ENCODE measurements at regions not wholly inside any gene's neighbourhood (a gene's known extent, or its start where the extent isn't known, plus 50 kb on each side); places are given as distances from the start of the nearest gene placed in this dataset.

DNA sequence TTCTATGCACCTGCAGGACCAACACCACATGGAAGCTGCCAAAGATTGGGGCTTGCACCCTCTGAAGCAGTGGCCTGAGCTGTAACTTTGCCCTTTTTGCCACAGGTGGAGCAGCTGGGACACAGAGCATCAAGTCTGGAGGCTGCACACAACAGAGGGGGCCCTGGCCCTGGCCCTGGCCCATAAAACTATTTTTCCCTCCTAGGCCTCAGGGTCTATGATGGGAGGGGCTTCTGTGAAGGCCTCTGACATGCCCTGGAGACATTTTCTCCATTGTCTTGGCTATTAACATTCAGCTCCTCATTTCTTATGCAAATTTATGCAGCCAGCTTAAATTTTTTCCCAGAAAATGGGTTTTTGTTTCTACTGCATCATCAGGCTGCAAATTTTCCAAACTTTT, 335.5 kb downstream of the ARPP21 start:
- no peak for DNase-seq
- TF ChIP-seq, protein P1, sequence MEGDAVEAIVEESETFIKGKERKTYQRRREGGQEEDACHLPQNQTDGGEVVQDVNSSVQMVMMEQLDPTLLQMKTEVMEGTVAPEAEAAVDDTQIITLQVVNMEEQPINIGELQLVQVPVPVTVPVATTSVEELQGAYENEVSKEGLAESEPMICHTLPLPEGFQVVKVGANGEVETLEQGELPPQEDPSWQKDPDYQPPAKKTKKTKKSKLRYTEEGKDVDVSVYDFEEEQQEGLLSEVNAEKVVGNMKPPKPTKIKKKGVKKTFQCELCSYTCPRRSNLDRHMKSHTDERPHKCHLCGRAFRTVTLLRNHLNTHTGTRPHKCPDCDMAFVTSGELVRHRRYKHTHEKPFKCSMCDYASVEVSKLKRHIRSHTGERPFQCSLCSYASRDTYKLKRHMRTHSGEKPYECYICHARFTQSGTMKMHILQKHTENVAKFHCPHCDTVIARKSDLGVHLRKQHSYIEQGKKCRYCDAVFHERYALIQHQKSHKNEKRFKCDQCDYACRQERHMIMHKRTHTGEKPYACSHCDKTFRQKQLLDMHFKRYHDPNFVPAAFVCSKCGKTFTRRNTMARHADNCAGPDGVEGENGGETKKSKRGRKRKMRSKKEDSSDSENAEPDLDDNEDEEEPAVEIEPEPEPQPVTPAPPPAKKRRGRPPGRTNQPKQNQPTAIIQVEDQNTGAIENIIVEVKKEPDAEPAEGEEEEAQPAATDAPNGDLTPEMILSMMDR (IDR thresholded peaks at IDR 0.05; ENCODE audit: borderline replicate concordance): no peak
- Histone ChIP-seq H3K4me3 (no peak overlapping the region), H3K27ac (replicated peaks) (no peak overlapping the region), H3K4me1 (peaks cover 7% of the 10 kb centered on the region), H3K27me3 (ENCODE audit: low read depth) (no peaks in the 10 kb centered on the region), H3K36me3 (no peaks in the 10 kb centered on the region), H3K9me3 (replicated peaks) (no peaks in the 10 kb centered on the region)
- intact Hi-C loops (cut with micrococcal nuclease): no loop called here

DNA sequence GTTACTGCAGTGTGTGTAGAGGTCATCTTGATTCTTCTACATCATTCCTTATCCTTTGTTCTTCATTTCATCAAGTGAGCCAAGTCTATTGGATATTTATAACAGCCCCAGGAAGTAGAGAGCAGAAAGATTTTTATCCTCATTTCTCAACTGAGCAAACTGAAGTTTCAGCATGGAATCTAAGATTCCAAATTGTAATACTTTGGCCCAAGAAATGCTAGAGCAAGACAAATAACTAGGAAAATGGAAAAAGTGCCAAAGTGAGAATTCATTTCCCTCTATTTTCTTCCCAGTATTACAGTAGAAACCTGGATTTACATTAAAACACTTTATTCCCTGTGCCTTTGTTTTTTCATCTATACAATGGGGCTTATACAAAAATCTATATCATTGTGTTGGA, 346.8 kb downstream of the ARPP21 start:
- Histone ChIP-seq H3K9me3 (replicated peaks) (no peaks in the 10 kb centered on the region), H3K36me3 (no peaks in the 10 kb centered on the region), H3K4me1 (no peaks in the 10 kb centered on the region), H3K4me3 (no peak overlapping the region), H3K27ac (replicated peaks) (no peak overlapping the region), H3K27me3 (ENCODE audit: low read depth) (no peaks in the 10 kb centered on the region)
- DNase-seq: no peak
- intact Hi-C loops (cut with micrococcal nuclease): no loop called here
- TF ChIP-seq, protein P1 (IDR thresholded peaks at IDR 0.05; ENCODE audit: borderline replicate concordance): no peak

DNA sequence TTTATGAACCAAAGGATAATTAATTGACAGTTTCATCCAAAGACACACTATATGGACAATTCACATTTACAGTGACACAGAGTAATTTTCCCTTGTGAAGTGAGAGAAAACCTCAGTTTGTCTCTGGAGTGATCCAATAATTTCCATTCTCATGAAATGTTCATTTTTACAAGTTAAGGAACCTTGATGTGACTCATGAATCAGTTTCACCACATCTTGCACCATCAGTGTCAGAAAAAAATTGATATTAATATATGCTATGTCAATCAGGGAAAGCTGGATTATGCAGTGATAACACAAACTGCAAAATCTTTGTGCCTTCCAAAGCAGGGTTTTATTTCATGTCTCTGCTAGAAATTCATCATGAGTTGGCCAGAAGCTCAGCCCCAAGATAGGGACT, 348.1 kb downstream of the ARPP21 start:
- intact Hi-C loops (cut with micrococcal nuclease): no loop called here
- TF ChIP-seq, protein P1 (IDR thresholded peaks at IDR 0.05; ENCODE audit: borderline replicate concordance): no peak
- no peaks in the 10 kb centered on the region for H3K27me3 ChIP-seq (ENCODE audit: low read depth)

DNA sequence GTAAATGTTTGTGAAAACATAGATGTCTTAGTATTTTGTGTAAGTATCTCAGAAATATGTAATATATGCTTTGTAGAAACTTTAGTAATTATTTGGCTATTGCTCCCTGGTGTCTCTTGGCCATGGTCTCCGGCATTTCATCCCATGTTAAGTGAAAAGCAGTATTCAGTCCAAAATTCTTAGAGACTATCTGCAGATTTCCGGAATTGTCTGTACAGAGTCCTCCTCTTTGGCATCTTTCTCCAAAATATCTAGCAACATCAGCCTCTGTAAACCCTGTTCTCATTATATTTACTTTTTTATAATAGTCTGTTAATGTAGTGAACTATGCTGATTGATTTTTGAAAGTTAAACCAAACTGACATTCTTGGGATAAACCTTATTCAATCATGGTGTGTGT, 352.7 kb downstream of the ARPP21 start:
- Histone ChIP-seq H3K4me1 (no peaks in the 10 kb centered on the region), H3K27me3 (ENCODE audit: low read depth) (no peaks in the 10 kb centered on the region), H3K36me3 (no peaks in the 10 kb centered on the region), H3K9me3 (replicated peaks) (peaks cover 26% of the 10 kb centered on the region), H3K27ac (replicated peaks) (no peak overlapping the region), H3K4me3 (no peak overlapping the region)
- DNase-seq: no peak
- TF ChIP-seq, protein P1 (IDR thresholded peaks at IDR 0.05; ENCODE audit: borderline replicate concordance): no peak
- intact Hi-C loops (cut with micrococcal nuclease): no loop called here

More for the DNA sequence above, 348.1 kb downstream of the ARPP21 start:
- Histone ChIP-seq H3K4me3 (no peak overlapping the region), H3K9me3 (replicated peaks) (no peaks in the 10 kb centered on the region), H3K36me3 (no peaks in the 10 kb centered on the region), H3K4me1 (no peaks in the 10 kb centered on the region), H3K27ac (replicated peaks) (no peak overlapping the region)
- no peak for DNase-seq

DNA sequence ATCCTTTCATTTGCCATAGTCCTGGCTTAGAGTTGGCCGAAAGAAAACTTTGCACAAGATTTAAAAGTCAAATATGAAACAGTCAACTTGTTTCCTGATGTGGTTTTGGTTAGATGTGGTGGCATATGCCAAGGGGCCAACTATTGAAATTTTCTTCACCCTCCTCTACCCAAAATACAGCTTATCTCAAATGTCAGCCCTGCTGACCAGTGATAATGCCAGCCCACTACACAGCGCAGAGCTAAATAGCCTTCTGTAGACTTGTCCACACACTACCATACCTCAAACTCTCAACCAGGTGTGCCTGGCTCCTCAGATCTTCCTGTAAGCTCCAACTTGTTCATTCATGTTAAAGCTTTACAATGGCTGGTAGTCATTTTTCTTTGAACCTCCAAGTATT, 368.5 kb upstream of the STAC start:
- DNase-seq: no peak
- TF ChIP-seq, protein P1 (IDR thresholded peaks at IDR 0.05; ENCODE audit: borderline replicate concordance): no peak
- Histone ChIP-seq H3K36me3 (no peaks in the 10 kb centered on the region), H3K4me1 (no peaks in the 10 kb centered on the region), H3K27me3 (ENCODE audit: low read depth) (no peaks in the 10 kb centered on the region), H3K4me3 (no peak overlapping the region), H3K27ac (replicated peaks) (no peak overlapping the region), H3K9me3 (replicated peaks) (peaks cover 22% of the 10 kb centered on the region)
- intact Hi-C loops (cut with micrococcal nuclease): no loop called here

DNA sequence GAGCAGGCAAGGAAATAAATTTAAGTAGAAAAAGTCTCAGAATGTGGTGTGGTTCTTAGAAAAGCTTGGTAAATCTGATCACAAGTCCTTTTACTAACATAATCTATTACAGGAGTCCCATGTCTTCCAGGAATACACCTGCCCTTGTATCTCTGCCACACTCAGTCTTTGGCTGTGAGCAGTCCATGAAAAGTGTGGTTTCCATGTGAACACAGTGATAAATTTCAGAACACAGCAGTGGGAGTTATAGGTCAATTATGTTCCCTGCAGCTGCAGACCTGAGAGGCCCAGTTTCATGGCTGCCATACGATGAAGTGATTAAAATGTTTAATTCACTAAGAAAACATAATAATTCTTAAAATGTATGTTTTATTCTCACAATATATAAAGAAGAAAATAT, 366.9 kb upstream of the STAC start:
- no peak for DNase-seq
- Histone ChIP-seq H3K27me3 (ENCODE audit: low read depth) (no peaks in the 10 kb centered on the region), H3K9me3 (replicated peaks) (peaks cover 10% of the 10 kb centered on the region), H3K27ac (replicated peaks) (no peak overlapping the region), H3K36me3 (no peaks in the 10 kb centered on the region), H3K4me3 (no peak overlapping the region), H3K4me1 (no peaks in the 10 kb centered on the region)
- TF ChIP-seq, protein P1 (IDR thresholded peaks at IDR 0.05; ENCODE audit: borderline replicate concordance): no peak
- intact Hi-C loops (cut with micrococcal nuclease): no loop called here
